ENCODE measurements at regions not wholly inside any gene's neighbourhood (a gene's known extent, or its start where the extent isn't known, plus 50 kb on each side); places are given as distances from the start of the nearest gene placed in this dataset.

DNA sequence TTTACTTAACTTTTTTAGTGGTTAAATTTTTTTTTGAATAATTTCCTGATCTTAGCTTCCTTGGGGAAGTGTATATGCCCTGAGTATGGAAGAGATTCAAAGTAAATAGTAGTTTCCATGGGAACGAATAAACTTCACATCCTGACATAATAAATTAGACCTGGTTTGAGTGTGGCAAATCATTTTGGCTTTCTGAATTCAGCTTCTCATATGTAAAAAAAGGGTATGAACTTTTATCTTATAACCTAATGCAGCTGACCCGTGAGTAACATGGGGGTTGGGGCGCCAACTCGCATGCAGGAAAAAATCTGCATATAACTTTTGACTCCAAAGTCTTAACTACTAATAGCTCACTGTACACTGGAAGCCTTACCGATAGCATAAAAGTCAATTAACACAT, 736.8 kb upstream of the NCAM2 start:
- CTCF ChIA-PET: no interaction called here
- intact Hi-C loops (cut with micrococcal nuclease; ENCODE audit: unreplicated experiment): no loop called here
- ATAC-seq: no peak
- POLR2A ChIA-PET: no interaction called here
- no peak for DNase-seq (ENCODE audit: low read depth, low spot score)
- H3K4me1 ChIP-seq (ENCODE audit: control insufficient read depth, insufficient read depth, low read length): no peaks in the 10 kb centered on the region
- H3K27ac ChIP-seq (ENCODE audit: low read length): no peak overlapping the region
- in situ Hi-C loops (cut with HindIII; ENCODE audit: low pct_unique_long_range_greater_than_20kb, low sequenced_read_pairs): no loop called here
- H3K27me3 ChIP-seq (ENCODE audit: control insufficient read depth, insufficient read depth, low read length): no peaks in the 10 kb centered on the region
- no peaks in the 10 kb centered on the region for H3K36me3 ChIP-seq (ENCODE audit: control insufficient read depth, insufficient read depth, low read length)
- H3K4me3 ChIP-seq (ENCODE audit: low read depth in 2 of 2, low read length in 2 of 2): no peak overlapping the region
- no TSS peak for BruUV-seq (replicated peaks)
- TF ChIP-seq, protein P1, sequence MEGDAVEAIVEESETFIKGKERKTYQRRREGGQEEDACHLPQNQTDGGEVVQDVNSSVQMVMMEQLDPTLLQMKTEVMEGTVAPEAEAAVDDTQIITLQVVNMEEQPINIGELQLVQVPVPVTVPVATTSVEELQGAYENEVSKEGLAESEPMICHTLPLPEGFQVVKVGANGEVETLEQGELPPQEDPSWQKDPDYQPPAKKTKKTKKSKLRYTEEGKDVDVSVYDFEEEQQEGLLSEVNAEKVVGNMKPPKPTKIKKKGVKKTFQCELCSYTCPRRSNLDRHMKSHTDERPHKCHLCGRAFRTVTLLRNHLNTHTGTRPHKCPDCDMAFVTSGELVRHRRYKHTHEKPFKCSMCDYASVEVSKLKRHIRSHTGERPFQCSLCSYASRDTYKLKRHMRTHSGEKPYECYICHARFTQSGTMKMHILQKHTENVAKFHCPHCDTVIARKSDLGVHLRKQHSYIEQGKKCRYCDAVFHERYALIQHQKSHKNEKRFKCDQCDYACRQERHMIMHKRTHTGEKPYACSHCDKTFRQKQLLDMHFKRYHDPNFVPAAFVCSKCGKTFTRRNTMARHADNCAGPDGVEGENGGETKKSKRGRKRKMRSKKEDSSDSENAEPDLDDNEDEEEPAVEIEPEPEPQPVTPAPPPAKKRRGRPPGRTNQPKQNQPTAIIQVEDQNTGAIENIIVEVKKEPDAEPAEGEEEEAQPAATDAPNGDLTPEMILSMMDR (IDR thresholded peaks at IDR 0.05): no peak
- no peak for TF ChIP-seq SIN3A (IDR thresholded peaks at IDR 0.05; ENCODE audit: borderline replicate concordance, insufficient read depth, low read depth, low read length)
- no peak for TF ChIP-seq POLR2AphosphoS5 (IDR thresholded peaks at IDR 0.05; ENCODE audit: low read depth, low read length)
- TF ChIP-seq, protein P2, sequence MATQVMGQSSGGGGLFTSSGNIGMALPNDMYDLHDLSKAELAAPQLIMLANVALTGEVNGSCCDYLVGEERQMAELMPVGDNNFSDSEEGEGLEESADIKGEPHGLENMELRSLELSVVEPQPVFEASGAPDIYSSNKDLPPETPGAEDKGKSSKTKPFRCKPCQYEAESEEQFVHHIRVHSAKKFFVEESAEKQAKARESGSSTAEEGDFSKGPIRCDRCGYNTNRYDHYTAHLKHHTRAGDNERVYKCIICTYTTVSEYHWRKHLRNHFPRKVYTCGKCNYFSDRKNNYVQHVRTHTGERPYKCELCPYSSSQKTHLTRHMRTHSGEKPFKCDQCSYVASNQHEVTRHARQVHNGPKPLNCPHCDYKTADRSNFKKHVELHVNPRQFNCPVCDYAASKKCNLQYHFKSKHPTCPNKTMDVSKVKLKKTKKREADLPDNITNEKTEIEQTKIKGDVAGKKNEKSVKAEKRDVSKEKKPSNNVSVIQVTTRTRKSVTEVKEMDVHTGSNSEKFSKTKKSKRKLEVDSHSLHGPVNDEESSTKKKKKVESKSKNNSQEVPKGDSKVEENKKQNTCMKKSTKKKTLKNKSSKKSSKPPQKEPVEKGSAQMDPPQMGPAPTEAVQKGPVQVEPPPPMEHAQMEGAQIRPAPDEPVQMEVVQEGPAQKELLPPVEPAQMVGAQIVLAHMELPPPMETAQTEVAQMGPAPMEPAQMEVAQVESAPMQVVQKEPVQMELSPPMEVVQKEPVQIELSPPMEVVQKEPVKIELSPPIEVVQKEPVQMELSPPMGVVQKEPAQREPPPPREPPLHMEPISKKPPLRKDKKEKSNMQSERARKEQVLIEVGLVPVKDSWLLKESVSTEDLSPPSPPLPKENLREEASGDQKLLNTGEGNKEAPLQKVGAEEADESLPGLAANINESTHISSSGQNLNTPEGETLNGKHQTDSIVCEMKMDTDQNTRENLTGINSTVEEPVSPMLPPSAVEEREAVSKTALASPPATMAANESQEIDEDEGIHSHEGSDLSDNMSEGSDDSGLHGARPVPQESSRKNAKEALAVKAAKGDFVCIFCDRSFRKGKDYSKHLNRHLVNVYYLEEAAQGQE (IDR thresholded peaks at IDR 0.05; ENCODE audit: insufficient read depth in 1 of 2, low read depth in 2 of 2, low read length in 1 of 2): no peak
- no peak for TF ChIP-seq TCF7L2 (IDR thresholded peaks at IDR 0.05; ENCODE audit: low read depth, low read length)
- H3K9me3 ChIP-seq (ENCODE audit: control insufficient read depth, insufficient read depth, low read depth, low read length): no peaks in the 10 kb centered on the region

DNA sequence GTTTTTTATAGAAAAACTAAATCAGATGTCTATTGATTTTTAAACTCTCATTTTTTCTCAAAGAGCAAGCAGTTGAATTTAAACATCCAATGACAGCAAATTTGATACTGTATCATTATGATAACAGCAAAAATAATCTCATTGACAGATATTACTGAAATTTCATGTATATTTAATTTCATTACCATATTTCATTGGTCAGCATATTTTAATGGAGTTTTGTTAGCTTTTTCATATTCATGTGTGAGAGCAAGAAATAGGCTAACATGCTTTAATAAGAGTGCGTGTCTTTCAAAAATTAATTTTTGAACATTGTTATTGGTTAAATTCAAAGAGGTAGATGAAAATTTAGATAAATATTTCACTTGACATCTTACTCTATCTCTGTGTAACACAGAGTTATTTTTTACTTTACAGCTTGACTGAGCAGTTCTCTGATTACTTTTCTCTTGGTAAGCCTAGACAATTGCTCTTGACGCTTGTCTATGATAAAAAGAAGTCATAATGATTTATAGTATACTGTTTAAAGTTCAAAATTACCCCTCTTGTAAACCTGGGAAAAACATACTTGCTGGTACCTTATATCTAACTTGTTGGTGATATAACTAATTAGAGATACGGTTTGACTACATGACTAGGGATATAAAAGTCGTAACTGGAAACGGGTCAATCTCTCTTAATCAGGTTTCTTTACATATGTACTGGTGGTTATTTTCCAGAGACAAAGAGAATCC, 732.3 kb upstream of the NCAM2 start:
- ATAC-seq: no peak
- BruUV-seq (replicated peaks): no TSS peak
- Histone ChIP-seq H3K36me3 (ENCODE audit: control insufficient read depth, insufficient read depth, low read length) (no peaks in the 10 kb centered on the region), H3K27me3 (ENCODE audit: control insufficient read depth, insufficient read depth, low read length) (no peaks in the 10 kb centered on the region), H3K27ac (ENCODE audit: low read length) (no peak overlapping the region), H3K9me3 (ENCODE audit: control insufficient read depth, insufficient read depth, low read depth, low read length) (no peaks in the 10 kb centered on the region), H3K4me1 (ENCODE audit: control insufficient read depth, insufficient read depth, low read length) (no peaks in the 10 kb centered on the region), H3K4me3 (ENCODE audit: low read depth in 2 of 2, low read length in 2 of 2) (no peak overlapping the region)
- in situ Hi-C loops (cut with HindIII; ENCODE audit: low pct_unique_long_range_greater_than_20kb, low sequenced_read_pairs) (no loop called here), intact Hi-C loops (cut with micrococcal nuclease; ENCODE audit: unreplicated experiment) (no loop called here)
- ChIA-PET CTCF (no interaction called here), POLR2A (no interaction called here)
- TF ChIP-seq TCF7L2 (IDR thresholded peaks at IDR 0.05; ENCODE audit: low read depth, low read length): no peak
- TF ChIP-seq, protein P1 (IDR thresholded peaks at IDR 0.05): no peak
- DNase-seq (ENCODE audit: low read depth, low spot score): no peak
